SW480 (cell line): ENCODE measurements at regions not wholly inside any gene's neighbourhood (a gene's known extent, or its start where the extent isn't known, plus 50 kb on each side); places are given as distances from the start of the nearest gene placed in this dataset.

Source experiments
- DNase-seq: peaks from one replicate; pipeline ENCODE4 v3.0.0-alpha.2; 2016; ENCODE audit warnings: low spot score

GRCh38 chr3:4029135-4029534, 229.9 kb downstream of the LRRN1 start:
- no peak for DNase-seq

- DNase-seq: no peak
Measured at GRCh38 chr3:4030624-4031023, 231.4 kb downstream of the LRRN1 start.

GRCh38 chr3:4033296-4033695, 234.1 kb downstream of the LRRN1 start:
- DNase-seq: no peak

- no peak for DNase-seq
Measured at GRCh38 chr3:4036046-4036445, 236.8 kb downstream of the LRRN1 start.

GRCh38 chr3:4038351-4038750, 239.1 kb downstream of the LRRN1 start:
- no peak for DNase-seq

GRCh38 chr3:4042070-4042469, 242.8 kb downstream of the LRRN1 start:
- DNase-seq: no peak

- DNase-seq: no peak
Measured at GRCh38 chr3:4042869-4043268, 243.6 kb downstream of the LRRN1 start.

GRCh38 chr3:4043867-4044575, 244.8 kb downstream of the LRRN1 start:
- no peak for DNase-seq

- DNase-seq: no peak
Measured at GRCh38 chr3:4044619-4045018, 245.4 kb downstream of the LRRN1 start.

GRCh38 chr3:4045756-4046155, 246.5 kb downstream of the LRRN1 start:
- DNase-seq: no peak

- DNase-seq: no peak
Measured at GRCh38 chr3:4047366-4047765, 248.1 kb downstream of the LRRN1 start.

GRCh38 chr3:4052706-4053105, 250.5 kb upstream of the SETMAR start:
- DNase-seq: peak; percentile 8

GRCh38 chr3:4053975-4054374, 249.2 kb upstream of the SETMAR start:
- no peak for DNase-seq

GRCh38 chr3:4060064-4060463, 243.1 kb upstream of the SETMAR start:
- peak; percentile 8 for DNase-seq

- no peak for DNase-seq
Measured at GRCh38 chr3:4060603-4061002, 242.6 kb upstream of the SETMAR start.

GRCh38 chr3:4061195-4061594, 242.0 kb upstream of the SETMAR start:
- no peak for DNase-seq

GRCh38 chr3:4061783-4062360, 241.3 kb upstream of the SETMAR start:
- DNase-seq: no peak

GRCh38 chr3:4062621-4063020, 240.5 kb upstream of the SETMAR start:
- DNase-seq: no peak

- DNase-seq: no peak
Measured at GRCh38 chr3:4063916-4064574, 239.1 kb upstream of the SETMAR start.

- DNase-seq: no peak
Measured at GRCh38 chr3:4065085-4065484, 238.1 kb upstream of the SETMAR start.

GRCh38 chr3:4065554-4065953, 237.6 kb upstream of the SETMAR start:
- no peak for DNase-seq

GRCh38 chr3:4067893-4068292, 235.3 kb upstream of the SETMAR start:
- DNase-seq: no peak

- DNase-seq: no peak
Measured at GRCh38 chr3:4069796-4070195, 233.4 kb upstream of the SETMAR start.
